Right cardiac atrium (tissue), 5 donors: ENCODE measurements at regions not wholly inside any gene's neighbourhood (a gene's known extent, or its start where the extent isn't known, plus 50 kb on each side); places are given as distances from the start of the nearest gene placed in this dataset.
"Not testable (repeated sequence)": the region's sequence is repeated elsewhere in the genome, so short reads cannot be mapped to it uniquely, and the experiment has no call there.

Experiments
- ATAC-seq, 2 donors: fragments of 200-7000 bp; cut with Tn5 transposase; one replicate each; pipeline versions ENCODE4 v1.8.0 to v1.9.1; 2020; ENCODE audit warnings: moderate library complexity in 2 of 2, mild to moderate bottlenecking in 1 of 2
- DNase-seq, 3 donors: peaks; one replicate each; pipeline ENCODE4 v3.0.0-alpha.2; 2020
- H3K27ac ChIP-seq: one replicate; pipeline ENCODE4 v1.5.1; 2013; ENCODE audit warnings: mild to moderate bottlenecking, low read length, control low read depth, moderate library complexity
- H3K27me3 ChIP-seq: one replicate; pipeline ENCODE4 v1.6.1; 2013; ENCODE audit not compliant: control insufficient read depth, insufficient read depth
- H3K4me1 ChIP-seq: one replicate; pipeline ENCODE4 v1.6.1; 2013; ENCODE audit warnings: low read length; ENCODE audit not compliant: control insufficient read depth, insufficient read depth
- H3K4me3 ChIP-seq: one replicate; pipeline ENCODE4 v1.5.1; 2013; ENCODE audit warnings: low read length, control low read depth
- H3K9me3 ChIP-seq: one replicate; pipeline ENCODE4 v1.6.1; 2013; ENCODE audit warnings: low read length; ENCODE audit not compliant: control insufficient read depth
- WGBS: extraction: QIAGEN DNeasy Blood & Tissue Kit; methylation state at CpG from one replicate; pipeline ENCODE4 v1.1.7; 2013; 5-methylcytosine and 5-hydroxymethylcytosine counted together
- intact Hi-C, 4 donors: fragments of 100-400 bp; cut with DNase I; formaldehyde crosslinking; loops; one replicate each; pipeline versions ENCODE4 v1.11.0 to v1.14.0; 2022 to 2023
- donor health status: healthy with polysubstance abuse.
- donor health status: DM: no; HTN: yes; CAD: no.
- donor health status: DM: no; HTN: no; CAD: no.
- donor health status: DM: no; HTN: yes; CAD: no; lungs with severe emphysema.
- donor health status: DM: yes; HTN: yes; CAD: no.

- no peaks in the 10 kb centered on the region for H3K9me3 ChIP-seq
- ATAC-seq = no peak
- no peak overlapping the region for H3K27ac ChIP-seq
- no peaks in the 10 kb centered on the region for H3K27me3 ChIP-seq
- DNase-seq = no peak
- no peaks in the 10 kb centered on the region for H3K4me1 ChIP-seq
- 84% methylated on average over 2 of the region's 2 CpGs for WGBS
- intact Hi-C loops = no loop called here
- H3K4me3 ChIP-seq = no peak overlapping the region
Observed at GRCh38 chr1:187063271-187063670, 234.5 kb downstream of the PLA2G4A start.

DNA sequence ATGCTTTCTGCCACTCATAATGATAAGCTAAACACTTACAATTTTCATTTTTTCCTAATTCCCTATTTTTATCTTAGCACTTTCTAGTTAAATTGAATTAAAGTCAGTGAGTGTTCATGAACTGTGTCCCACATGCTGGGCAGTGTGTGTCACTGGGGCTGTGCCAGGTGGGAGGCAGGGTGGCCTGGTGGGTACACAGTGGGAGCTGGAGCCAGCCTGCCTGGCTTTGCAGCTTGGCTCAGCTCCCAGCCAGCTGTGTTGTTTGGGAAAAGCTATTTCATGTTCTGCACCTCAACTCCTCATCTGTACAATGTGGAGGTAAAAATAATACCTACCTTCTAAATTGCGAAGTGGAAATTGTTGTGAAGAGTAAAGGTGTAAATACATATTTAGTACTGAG, 238.4 kb downstream of the PLA2G4A start:
- no peaks in the 10 kb centered on the region for H3K27me3 ChIP-seq
- ATAC-seq (no peak), DNase-seq (peak; percentile 17 to 52 (median 43))
- no peaks in the 10 kb centered on the region for H3K9me3 ChIP-seq
- no peaks in the 10 kb centered on the region for H3K4me1 ChIP-seq
- H3K4me3 ChIP-seq = no peak overlapping the region
- H3K27ac ChIP-seq = no peak overlapping the region
- WGBS = 96% methylated on average over 1 of the region's 1 CpG
- intact Hi-C loops = no loop called here

DNA sequence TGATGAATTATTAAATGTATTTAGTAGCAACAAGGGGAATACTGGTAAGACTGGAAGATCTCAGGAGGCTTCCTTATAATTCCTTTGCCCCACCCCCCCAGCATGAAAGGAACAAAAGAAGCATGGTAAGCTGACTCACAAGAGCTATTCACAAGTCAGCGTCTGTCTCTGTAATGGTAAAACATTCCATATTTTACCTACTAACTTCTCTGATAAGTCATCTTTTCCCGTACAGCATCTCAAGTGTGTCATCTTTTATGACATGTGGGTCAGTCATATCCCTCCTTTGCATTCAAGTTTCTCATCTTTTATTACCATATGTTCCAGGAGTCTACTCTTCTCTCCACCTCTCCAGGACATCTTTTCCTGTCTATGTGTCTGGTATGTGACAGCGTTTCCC, 241.3 kb downstream of the PLA2G4A start:
- WGBS = 61% methylated on average over 3 of the region's 3 CpGs
- Histone ChIP-seq H3K27me3 (no peaks in the 10 kb centered on the region), H3K27ac (no peak overlapping the region), H3K9me3 (no peaks in the 10 kb centered on the region), H3K4me3 (no peak overlapping the region), H3K4me1 (no peaks in the 10 kb centered on the region)
- intact Hi-C loops = no loop called here
- no peak for ATAC-seq
- no peak for DNase-seq

DNA sequence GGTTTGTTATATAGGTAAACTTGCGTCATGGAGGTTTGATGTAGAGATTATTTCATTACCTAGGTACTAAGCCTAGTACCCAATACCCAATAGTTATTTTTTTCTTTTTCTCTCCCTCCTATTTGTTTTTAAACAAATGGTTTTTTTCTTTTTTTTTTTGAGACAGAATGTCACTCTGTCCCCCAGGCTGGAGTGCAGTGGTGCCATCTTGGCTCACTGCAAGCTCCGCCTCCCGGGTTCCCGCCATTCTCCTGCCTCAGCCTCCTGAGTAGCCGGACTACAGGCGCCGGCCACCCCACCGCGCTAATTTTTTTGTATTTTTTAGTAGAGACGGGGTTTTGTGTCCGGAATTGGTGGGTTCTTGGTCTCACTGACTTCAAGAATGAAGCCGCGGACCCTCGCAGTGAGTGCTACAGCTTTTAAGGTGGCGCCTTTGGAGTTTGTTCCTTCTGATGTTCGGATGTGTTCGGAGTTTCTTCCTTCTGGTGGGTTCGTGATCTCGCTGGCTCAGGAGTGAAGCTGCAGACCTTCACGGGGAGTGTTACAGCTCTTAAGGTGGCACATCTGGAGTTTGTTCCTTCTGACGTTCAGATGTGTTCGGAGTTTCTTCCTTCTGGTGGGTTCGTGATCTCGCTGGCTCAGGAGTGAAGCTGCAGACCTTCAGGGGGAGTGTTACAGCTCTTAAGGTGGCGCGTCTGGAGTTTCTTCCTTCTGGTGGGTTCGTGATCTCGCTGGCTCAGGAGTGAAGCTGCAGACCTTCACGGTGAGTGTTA, 243.7 kb downstream of the PLA2G4A start:
- WGBS = 88% methylated on average over 29 of the region's 29 CpGs
- H3K4me1 ChIP-seq, ATAC-seq, H3K27ac ChIP-seq, DNase-seq, intact Hi-C loops, H3K9me3 ChIP-seq, H3K27me3 ChIP-seq, H3K4me3 ChIP-seq: not testable (repeated sequence)

DNA sequence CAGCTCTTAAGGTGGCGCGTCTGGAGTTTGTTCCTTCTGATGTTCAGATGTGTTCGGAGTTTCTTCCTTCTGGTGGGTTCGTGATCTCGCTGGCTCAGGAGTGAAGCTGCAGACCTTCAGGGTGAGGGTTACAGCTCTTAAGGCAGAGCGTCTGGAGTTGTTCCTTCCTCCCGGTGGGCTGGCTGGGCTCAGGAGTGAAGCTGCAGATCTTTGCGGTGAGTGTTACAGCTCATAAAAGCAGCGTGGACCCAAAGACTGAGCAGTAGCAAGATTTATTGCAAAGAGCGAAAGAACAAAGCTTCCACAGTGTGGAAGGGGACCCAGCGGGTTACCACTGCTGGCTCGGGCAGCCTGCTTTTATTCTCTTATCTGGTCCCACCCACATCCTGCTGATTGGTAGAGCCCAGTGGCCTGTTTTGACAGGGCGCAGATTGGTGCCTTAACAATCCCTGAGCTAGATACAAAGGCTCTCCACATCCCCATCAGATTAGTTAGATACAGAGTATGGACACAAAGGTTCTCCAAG, 244.3 kb downstream of the PLA2G4A start:
- intact Hi-C loops, H3K27me3 ChIP-seq, ATAC-seq, DNase-seq, H3K9me3 ChIP-seq, H3K27ac ChIP-seq, H3K4me1 ChIP-seq, H3K4me3 ChIP-seq: not testable (repeated sequence)
- WGBS = 83% methylated on average over 13 of the region's 13 CpGs

DNA sequence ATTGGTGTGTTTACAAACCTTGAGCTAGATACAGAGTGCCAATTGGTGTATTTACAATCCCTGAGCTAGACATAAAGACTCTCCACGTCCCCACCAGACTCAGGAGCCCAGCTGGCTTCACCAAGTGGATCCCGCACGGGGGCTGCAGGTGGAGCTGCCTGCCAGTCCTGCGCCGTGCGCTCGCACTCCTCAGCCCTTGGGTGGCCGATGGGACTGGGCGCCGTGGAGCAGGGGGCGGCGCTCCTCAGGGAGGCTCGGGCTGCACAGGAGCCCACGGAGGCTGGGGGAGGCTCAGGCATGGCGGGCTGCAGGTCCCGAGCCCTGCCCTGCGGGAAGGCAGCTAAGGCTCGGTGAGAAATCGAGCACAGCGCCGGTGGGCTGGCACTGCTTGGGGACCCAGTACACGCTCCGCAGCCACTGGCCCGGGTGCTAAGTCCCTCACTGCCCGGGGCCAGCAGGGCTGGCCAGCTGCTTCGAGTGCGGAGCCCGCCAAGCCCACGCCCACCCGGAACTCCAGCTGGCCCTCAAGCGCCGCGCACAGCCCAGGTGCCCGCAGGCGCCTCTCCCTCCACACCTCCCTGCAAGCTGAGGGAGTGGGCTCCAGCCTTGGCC, 245.0 kb downstream of the PLA2G4A start:
- H3K9me3 ChIP-seq, H3K27me3 ChIP-seq, ATAC-seq, intact Hi-C loops, H3K4me3 ChIP-seq, H3K27ac ChIP-seq, H3K4me1 ChIP-seq: not testable (repeated sequence)
- 96% methylated on average over 35 of the region's 35 CpGs for WGBS
- peak in 1 of 3 donors; percentile 34 for DNase-seq

DNA sequence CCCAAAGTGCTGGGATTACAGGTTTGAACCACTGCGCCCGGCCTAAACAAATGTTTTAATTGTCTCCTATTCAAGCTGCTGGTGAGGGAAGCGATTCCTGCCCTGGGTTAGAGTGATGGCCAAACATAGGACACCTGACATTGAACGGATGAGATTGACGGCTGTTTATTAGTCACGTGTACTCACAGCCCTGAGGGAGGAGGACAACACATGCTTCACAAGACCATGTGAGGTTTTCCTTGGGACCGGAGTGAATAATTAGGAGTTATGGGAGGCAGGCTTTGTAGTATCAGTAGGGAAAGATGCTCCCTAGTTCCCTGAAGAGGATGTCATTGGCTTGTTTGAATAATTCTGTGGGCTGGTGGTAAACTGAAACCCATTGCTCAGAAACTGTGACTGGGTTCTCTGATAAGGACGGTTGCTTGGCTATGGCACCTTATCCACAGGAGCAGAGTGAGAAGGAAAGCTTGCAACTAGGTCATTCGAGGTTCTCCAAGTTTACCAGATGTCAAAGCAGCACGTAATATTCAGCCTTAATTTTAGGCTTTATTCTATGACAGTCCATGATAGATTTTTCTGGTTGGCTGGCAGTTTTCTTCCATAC, 245.8 kb downstream of the PLA2G4A start:
- Histone ChIP-seq H3K27ac (no peak overlapping the region), H3K9me3 (no peaks in the 10 kb centered on the region), H3K4me3 (no peak overlapping the region), H3K27me3 (no peaks in the 10 kb centered on the region), H3K4me1 (no peaks in the 10 kb centered on the region)
- DNase-seq (no peak), ATAC-seq (no peak)
- intact Hi-C loops = no loop called here
- WGBS = 89% methylated on average over 10 of the region's 10 CpGs

GRCh38 chr1:187076922-187077321, 248.2 kb downstream of the PLA2G4A start:
- Histone ChIP-seq H3K27ac (no peak overlapping the region), H3K4me3 (no peak overlapping the region), H3K27me3 (no peaks in the 10 kb centered on the region), H3K9me3 (no peaks in the 10 kb centered on the region), H3K4me1 (no peaks in the 10 kb centered on the region)
- 83% methylated on average over 2 of the region's 2 CpGs for WGBS
- intact Hi-C loops = no loop called here
- no peak for DNase-seq
- no peak for ATAC-seq

- Histone ChIP-seq H3K4me1 (no peaks in the 10 kb centered on the region), H3K27ac (no peak overlapping the region), H3K27me3 (no peaks in the 10 kb centered on the region), H3K4me3 (no peak overlapping the region), H3K9me3 (no peaks in the 10 kb centered on the region)
- DNase-seq = no peak
- intact Hi-C loops = no loop called here
- WGBS = 87% methylated on average over 3 of the region's 3 CpGs
- ATAC-seq = no peak
Observed at GRCh38 chr1:187078321-187078720, 249.6 kb downstream of the PLA2G4A start.

- H3K9me3 ChIP-seq = no peaks in the 10 kb centered on the region
- intact Hi-C loops = no loop called here
- no peak for ATAC-seq
- 68% methylated on average over 2 of the region's 2 CpGs for WGBS
- H3K4me3 ChIP-seq = no peak overlapping the region
- no peaks in the 10 kb centered on the region for H3K27me3 ChIP-seq
- no peak overlapping the region for H3K27ac ChIP-seq
- no peak for DNase-seq
- no peaks in the 10 kb centered on the region for H3K4me1 ChIP-seq
Observed at GRCh38 chr1:187078916-187079315, 250.2 kb downstream of the PLA2G4A start.

DNA sequence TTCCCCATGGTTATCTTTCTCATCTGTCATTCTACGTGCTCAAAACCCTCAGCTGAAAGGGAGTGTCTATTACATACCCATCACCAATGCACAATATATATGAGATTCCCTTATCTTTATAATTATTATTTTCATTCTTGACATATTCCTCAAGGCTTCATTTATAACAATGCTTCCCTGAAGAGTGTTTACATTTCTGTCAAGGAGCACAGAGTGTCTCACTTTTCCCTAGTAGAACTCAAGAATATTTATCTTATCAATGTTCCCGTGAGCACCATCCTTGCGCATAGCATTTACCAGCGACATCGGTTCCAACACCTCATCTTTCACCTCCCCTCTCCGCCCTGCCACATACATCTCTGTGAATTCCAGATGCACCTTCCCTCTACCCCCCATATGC, 250.6 kb downstream of the PLA2G4A start:
- no peak for ATAC-seq
- H3K4me3 ChIP-seq = no peak overlapping the region
- H3K4me1 ChIP-seq = no peaks in the 10 kb centered on the region
- no peaks in the 10 kb centered on the region for H3K27me3 ChIP-seq
- DNase-seq = no peak
- no peaks in the 10 kb centered on the region for H3K9me3 ChIP-seq
- WGBS = 59% methylated on average over 6 of the region's 6 CpGs
- no peak overlapping the region for H3K27ac ChIP-seq
- intact Hi-C loops = no loop called here
